ENCODE measurements at regions not wholly inside any gene's neighbourhood (a gene's known extent, or its start where the extent isn't known, plus 50 kb on each side); places are given as distances from the start of the nearest gene placed in this dataset.

GRCh38 chr4:81965454-81965853, 408.3 kb downstream of the HNRNPD start:
- ChIA-PET CTCF (no interaction called here), POLR2A (no interaction called here)
- Histone ChIP-seq H3K27me3 (ENCODE audit: control insufficient read depth, insufficient read depth, low read length) (no peaks in the 10 kb centered on the region), H3K9me3 (ENCODE audit: control insufficient read depth, insufficient read depth, low read length) (no peaks in the 10 kb centered on the region), H3K4me3 (ENCODE audit: low read depth, low read length) (no peak overlapping the region), H3K27ac (ENCODE audit: low read depth, low read length) (no peak overlapping the region)
- no peak for DNase-seq (ENCODE audit: low read depth, low spot score)
- TF ChIP-seq CTCF (IDR thresholded peaks at IDR 0.05; ENCODE audit: low read depth, low read length): no peak

- POLR2A ChIA-PET: no interaction called here
- Histone ChIP-seq H3K27me3 (ENCODE audit: control insufficient read depth, insufficient read depth, low read length) (no peaks in the 10 kb centered on the region), H3K4me3 (ENCODE audit: low read depth, low read length) (no peak overlapping the region), H3K27ac (ENCODE audit: low read depth, low read length) (no peak overlapping the region), H3K9me3 (ENCODE audit: control insufficient read depth, insufficient read depth, low read length) (no peaks in the 10 kb centered on the region)
- DNase-seq (ENCODE audit: low read depth, low spot score): no peak
- no peak for TF ChIP-seq CTCF (IDR thresholded peaks at IDR 0.05; ENCODE audit: low read depth, low read length)
- CTCF ChIA-PET: no interaction called here
Measured at GRCh38 chr4:81963763-81964020, 410.1 kb downstream of the HNRNPD start.

- no peak for TF ChIP-seq CTCF (IDR thresholded peaks at IDR 0.05; ENCODE audit: low read depth, low read length)
- Histone ChIP-seq H3K4me3 (ENCODE audit: low read depth, low read length) (no peak overlapping the region), H3K27ac (ENCODE audit: low read depth, low read length) (no peak overlapping the region), H3K9me3 (ENCODE audit: control insufficient read depth, insufficient read depth, low read length) (no peaks in the 10 kb centered on the region), H3K27me3 (ENCODE audit: control insufficient read depth, insufficient read depth, low read length) (no peaks in the 10 kb centered on the region)
- POLR2A ChIA-PET: no interaction called here
- DNase-seq (ENCODE audit: low read depth, low spot score): no peak
- CTCF ChIA-PET: no interaction called here
Measured at GRCh38 chr4:81963015-81963762, 410.6 kb downstream of the HNRNPD start.

- no peak overlapping the region for H3K27ac ChIP-seq (ENCODE audit: low read depth, low read length)
- H3K9me3 ChIP-seq (ENCODE audit: control insufficient read depth, insufficient read depth, low read length): no peaks in the 10 kb centered on the region
- no peaks in the 10 kb centered on the region for H3K27me3 ChIP-seq (ENCODE audit: control insufficient read depth, insufficient read depth, low read length)
- DNase-seq (ENCODE audit: low read depth, low spot score): no peak
- POLR2A ChIA-PET: no interaction called here
- CTCF ChIA-PET: no interaction called here
- no peak overlapping the region for H3K4me3 ChIP-seq (ENCODE audit: low read depth, low read length)
- no peak for TF ChIP-seq CTCF (IDR thresholded peaks at IDR 0.05; ENCODE audit: low read depth, low read length)
Measured at GRCh38 chr4:81960961-81961360, 412.8 kb downstream of the HNRNPD start.

- no peak for TF ChIP-seq CTCF (IDR thresholded peaks at IDR 0.05; ENCODE audit: low read depth, low read length)
- ChIA-PET CTCF (no interaction called here), POLR2A (no interaction called here)
- H3K27me3 ChIP-seq (ENCODE audit: control insufficient read depth, insufficient read depth, low read length): no peaks in the 10 kb centered on the region
- H3K4me3 ChIP-seq (ENCODE audit: low read depth, low read length): no peak overlapping the region
- no peak for DNase-seq (ENCODE audit: low read depth, low spot score)
- H3K9me3 ChIP-seq (ENCODE audit: control insufficient read depth, insufficient read depth, low read length): no peaks in the 10 kb centered on the region
- no peak overlapping the region for H3K27ac ChIP-seq (ENCODE audit: low read depth, low read length)
Measured at GRCh38 chr4:81954271-81954670, 419.5 kb downstream of the HNRNPD start.
